H1 (cell line): ENCODE measurements at regions not wholly inside any gene's neighbourhood (a gene's known extent, or its start where the extent isn't known, plus 50 kb on each side); places are given as distances from the start of the nearest gene placed in this dataset.

Source experiments
- BCL11A ChIP-seq, 2 experiments: IDR thresholded peaks; one replicate each; pipeline ENCODE4 v1.6.1; 2011; ENCODE audit warnings: low read depth in 2 of 2, low read length in 2 of 2, mild to moderate bottlenecking in 2 of 2
- CBX5 ChIP-seq: fragments of 300-800, 300-1000 bp; sonication (generic); IDR thresholded peaks from 2 replicates; pipeline ENCODE4 v1.7.1; 2016; ENCODE audit warnings: antibody characterized with exemption, low read length, low read depth
- CHD1 ChIP-seq: IDR thresholded peaks from 2 replicates; pipeline ENCODE4 v1.6.1; 2012; ENCODE audit warnings: low read depth, low read length, improper control_type of control experiment
- CHD2 ChIP-seq: IDR thresholded peaks from 2 replicates; pipeline ENCODE4 v1.6.1; 2012; ENCODE audit warnings: low read length, improper control_type of control experiment
- CHD7 ChIP-seq: fragments of 300-600 bp; sonication (generic); IDR thresholded peaks from 2 replicates; pipeline ENCODE4 v1.7.1; 2012; ENCODE audit warnings: low read length, moderate library complexity, mild to moderate bottlenecking, inconsistent platforms; ENCODE audit not compliant: insufficient replicate concordance
- CREB1 ChIP-seq: IDR thresholded peaks from 2 replicates; pipeline ENCODE4 v1.6.1; 2012; ENCODE audit warnings: inconsistent platforms
- GABPA ChIP-seq: IDR thresholded peaks from 2 replicates; pipeline ENCODE4 v1.6.1; 2011; ENCODE audit warnings: mild to moderate bottlenecking, low read length, moderate library complexity, borderline replicate concordance; ENCODE audit not compliant: insufficient read depth
- RAD21 ChIP-seq, 2 experiments: IDR thresholded peaks in 1 of 2; conservative IDR thresholded peaks in 1 of 2; 2 replicates each; pipeline ENCODE4 v1.6.1; 2011; ENCODE audit warnings: low read depth in 2 of 2, low read length in 2 of 2, improper control_type of control experiment in 1 of 2, inconsistent platforms in 1 of 2, mild to moderate bottlenecking in 1 of 2, moderate library complexity in 1 of 2
- SIN3A ChIP-seq, 2 experiments: IDR thresholded peaks in 1 of 2; conservative IDR thresholded peaks in 1 of 2; 2 replicates each; pipeline ENCODE4 v1.6.1; 2011 to 2012; ENCODE audit warnings: low read length in 2 of 2, improper control_type of control experiment in 1 of 2, low read depth in 1 of 2, mild to moderate bottlenecking in 1 of 2
- SP2 ChIP-seq: IDR thresholded peaks from 2 replicates; pipeline ENCODE4 v1.6.1; 2012; ENCODE audit warnings: mild to moderate bottlenecking, low read length, inconsistent platforms
- TF ChIP-seq, protein P1 (sequence below): IDR thresholded peaks from 2 replicates; pipeline ENCODE4 v1.6.1; 2012; ENCODE audit warnings: low read length, inconsistent platforms

- no peak for TF ChIP-seq CHD7
- TF ChIP-seq SIN3A (conservative IDR thresholded peaks at IDR 0.05 in 1 of 2, IDR thresholded peaks at IDR 0.05 in 1 of 2; ENCODE audit: low read depth in 1 of 2, low read length in 2 of 2) = no peak
- TF ChIP-seq, protein P1, sequence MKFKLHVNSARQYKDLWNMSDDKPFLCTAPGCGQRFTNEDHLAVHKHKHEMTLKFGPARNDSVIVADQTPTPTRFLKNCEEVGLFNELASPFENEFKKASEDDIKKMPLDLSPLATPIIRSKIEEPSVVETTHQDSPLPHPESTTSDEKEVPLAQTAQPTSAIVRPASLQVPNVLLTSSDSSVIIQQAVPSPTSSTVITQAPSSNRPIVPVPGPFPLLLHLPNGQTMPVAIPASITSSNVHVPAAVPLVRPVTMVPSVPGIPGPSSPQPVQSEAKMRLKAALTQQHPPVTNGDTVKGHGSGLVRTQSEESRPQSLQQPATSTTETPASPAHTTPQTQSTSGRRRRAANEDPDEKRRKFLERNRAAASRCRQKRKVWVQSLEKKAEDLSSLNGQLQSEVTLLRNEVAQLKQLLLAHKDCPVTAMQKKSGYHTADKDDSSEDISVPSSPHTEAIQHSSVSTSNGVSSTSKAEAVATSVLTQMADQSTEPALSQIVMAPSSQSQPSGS = no peak
- TF ChIP-seq GABPA = no peak
- no peak for TF ChIP-seq BCL11A (IDR thresholded peaks at IDR 0.05; ENCODE audit: low read depth in 2 of 2, low read length in 2 of 2)
- no peak for TF ChIP-seq CHD1
- TF ChIP-seq RAD21 (IDR thresholded peaks at IDR 0.05 in 1 of 2, conservative IDR thresholded peaks at IDR 0.05 in 1 of 2; ENCODE audit: low read depth in 2 of 2, low read length in 2 of 2) = no peak
- TF ChIP-seq CREB1 = no peak
- TF ChIP-seq CBX5 = no peak
- TF ChIP-seq CHD2 = no peak
- no peak for TF ChIP-seq SP2
Observed at GRCh38 chr6:4349323-4349722, 213.9 kb upstream of the ECI2 start (continued).
